Skin of body (tissue), 1 donor: ENCODE measurements at regions not wholly inside any gene's neighbourhood (a gene's known extent, or its start where the extent isn't known, plus 50 kb on each side); places are given as distances from the start of the nearest gene placed in this dataset.

ENCODE experiments used
- DNase-seq: peaks from one replicate; lab custom pipeline; 2025; lab: John Stamatoyannopoulos, UW

- DNase-seq, result no peak
Observed at GRCh38 chr20:55783381-55783780, 221.9 kb downstream of the CBLN4 start.

- DNase-seq, result no peak
Observed at GRCh38 chr20:55782912-55783253, 222.4 kb downstream of the CBLN4 start.

DNA sequence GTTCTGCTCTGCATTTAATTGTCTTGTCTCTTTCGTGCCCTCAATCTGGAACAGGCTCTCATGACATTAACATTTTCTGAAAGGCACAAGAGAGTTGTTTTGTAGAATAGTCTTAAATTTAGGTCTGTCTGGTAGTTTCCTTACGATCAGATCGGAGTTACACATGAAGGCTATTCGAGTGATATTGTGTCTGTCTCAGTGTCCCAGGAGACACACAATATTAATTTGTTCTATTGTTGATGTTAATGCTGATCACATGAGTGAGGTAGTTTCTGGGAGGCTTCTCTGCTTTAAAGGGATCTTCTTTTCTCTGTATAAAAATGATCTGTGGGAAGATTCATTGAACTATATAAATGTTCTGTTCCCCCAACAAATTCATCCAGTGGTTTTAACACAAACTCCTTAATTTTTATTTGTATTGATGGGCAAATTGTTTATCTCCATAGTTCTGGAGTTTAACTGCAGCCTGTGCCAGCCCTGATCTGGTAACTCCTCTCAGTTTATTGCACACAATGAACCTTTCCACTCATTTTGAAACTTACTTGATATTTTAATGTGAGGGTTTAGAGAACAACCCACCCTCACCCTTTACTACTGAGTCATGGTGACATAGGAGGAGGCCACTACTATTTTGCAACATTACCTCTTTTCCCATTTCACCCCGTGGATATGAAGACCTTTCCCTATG lies 223.0 kb downstream of the CBLN4 start:
- no peak for DNase-seq

GRCh38 chr20:55778796-55779195 lies 226.5 kb downstream of the CBLN4 start:
- DNase-seq, result no peak

DNA sequence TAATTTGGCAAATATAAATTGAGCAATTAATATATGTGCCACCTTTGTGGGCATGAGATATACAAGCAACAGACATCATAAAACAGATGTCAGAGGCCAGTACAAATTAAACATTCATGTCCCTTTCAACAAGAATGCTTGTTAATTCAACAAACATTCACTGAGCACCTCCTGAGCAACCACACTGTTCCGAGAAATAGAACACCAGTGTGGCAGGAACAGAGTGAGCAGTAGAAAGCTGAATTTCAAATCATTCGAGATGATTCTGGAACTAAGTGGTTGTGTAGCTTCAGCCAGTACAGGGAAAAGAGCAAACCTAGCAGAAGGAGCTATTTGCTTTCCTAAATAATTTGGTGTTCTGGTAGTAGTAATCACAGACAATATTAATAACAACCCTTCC lies 227.7 kb downstream of the CBLN4 start:
- DNase-seq, result no peak

- DNase-seq, result no peak
Observed at GRCh38 chr20:55776176-55776575, 229.1 kb downstream of the CBLN4 start.

- DNase-seq, result no peak
Observed at GRCh38 chr20:55774628-55775027, 230.7 kb downstream of the CBLN4 start.

DNA sequence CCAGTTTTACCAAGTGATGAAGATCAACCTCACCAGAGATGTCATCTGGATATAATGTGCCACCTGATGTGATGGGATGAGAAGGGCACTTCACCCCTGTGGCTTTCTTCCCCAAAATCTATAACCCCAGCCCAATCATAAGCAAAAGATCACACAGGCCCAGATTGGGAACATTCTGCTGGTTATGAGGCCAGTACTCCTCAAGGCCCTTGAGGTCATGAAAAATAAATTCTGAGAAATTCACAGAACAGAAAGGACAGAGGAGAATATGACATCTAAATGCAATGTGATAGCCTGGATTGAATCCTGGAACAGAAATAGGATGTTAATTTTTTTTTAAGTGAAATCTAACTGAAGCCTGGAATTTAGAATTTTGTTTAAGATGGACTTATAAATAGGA lies 243.5 kb downstream of the CBLN4 start:
- no peak for DNase-seq

GRCh38 chr20:55761100-55761499 lies 244.2 kb downstream of the CBLN4 start:
- DNase-seq, result peak; percentile 46

DNA sequence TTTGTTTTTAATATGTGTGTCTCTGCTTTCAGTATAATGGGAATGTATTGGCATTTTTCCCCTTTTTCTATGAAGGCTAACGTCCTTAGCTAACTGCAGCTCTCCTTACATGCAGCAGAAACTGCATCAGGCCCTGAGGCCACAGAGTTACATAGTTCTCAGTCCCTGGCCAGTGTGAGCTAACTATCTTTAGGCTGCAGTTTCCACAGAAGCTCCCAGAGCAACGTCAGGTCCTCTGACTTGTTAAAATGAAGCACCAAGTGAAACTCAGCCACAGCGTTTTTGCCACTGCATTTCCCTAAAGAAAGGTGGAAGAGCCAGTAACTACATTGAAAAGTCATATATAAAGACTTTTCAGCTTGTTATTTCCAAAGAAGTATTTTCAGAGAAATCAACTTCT lies 244.7 kb downstream of the CBLN4 start:
- DNase-seq, result peak; percentile 31

DNA sequence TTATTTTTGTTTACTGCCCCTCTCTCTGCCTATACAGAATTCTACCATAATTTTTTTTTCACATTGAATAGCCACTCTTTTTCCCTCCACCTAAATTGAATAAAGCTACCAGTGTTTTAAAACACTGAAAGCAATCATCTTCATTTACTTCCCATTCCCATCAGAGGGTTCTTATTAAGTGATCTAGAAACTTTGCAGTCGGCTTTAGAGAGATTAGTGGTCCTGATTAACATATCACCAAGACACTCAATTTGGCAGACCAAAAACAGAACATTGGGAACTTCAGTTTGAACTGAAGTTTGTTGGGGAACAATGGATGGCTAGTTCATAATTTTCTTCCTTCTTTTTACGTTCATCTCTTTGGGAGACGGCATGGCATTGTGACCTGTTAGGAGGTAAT lies 249.5 kb downstream of the CBLN4 start:
- DNase-seq, result no peak

DNA sequence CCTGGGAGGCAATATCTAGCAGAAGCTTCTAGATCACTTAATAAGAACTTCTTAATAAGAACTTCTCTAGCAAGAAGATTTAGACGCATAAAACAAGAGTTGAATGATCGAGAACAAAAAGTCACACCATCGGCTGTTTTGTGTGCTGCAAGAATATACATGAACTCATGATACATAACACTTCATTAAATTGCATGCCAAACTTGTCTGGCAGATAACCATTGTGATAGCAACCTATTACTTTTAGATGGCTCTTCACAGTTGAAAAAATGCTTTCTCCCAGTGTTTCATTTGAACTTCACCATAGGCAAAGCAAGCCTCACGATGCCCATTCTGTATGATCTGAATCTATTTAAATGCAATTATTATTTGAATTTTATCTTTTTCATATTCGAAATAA lies 249.9 kb downstream of the CBLN4 start:
- no peak for DNase-seq

- no peak for DNase-seq
Observed at GRCh38 chr20:55746723-55747122, 258.6 kb downstream of the CBLN4 start.

GRCh38 chr20:55745840-55746239 lies 259.5 kb downstream of the CBLN4 start:
- no peak for DNase-seq

DNA sequence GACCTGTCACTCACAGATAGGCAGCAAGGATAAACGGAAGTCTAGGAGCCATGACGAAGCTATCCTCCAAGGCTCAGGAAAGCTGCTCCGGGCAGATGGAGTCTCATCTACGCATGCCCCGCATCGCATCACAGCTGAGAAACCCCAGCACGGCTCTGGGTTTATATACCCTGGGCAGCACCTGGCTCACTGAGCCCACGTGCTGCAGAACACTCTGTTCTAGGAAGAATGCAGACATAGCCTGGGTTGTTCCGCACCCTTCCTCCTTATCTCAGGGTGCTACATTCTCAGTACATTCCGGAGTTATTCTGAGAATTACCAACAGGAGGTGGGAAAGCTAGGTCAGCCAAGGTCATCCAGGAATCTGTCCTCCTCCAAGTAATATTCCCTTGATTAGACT lies 260.4 kb downstream of the CBLN4 start:
- no peak for DNase-seq

DNA sequence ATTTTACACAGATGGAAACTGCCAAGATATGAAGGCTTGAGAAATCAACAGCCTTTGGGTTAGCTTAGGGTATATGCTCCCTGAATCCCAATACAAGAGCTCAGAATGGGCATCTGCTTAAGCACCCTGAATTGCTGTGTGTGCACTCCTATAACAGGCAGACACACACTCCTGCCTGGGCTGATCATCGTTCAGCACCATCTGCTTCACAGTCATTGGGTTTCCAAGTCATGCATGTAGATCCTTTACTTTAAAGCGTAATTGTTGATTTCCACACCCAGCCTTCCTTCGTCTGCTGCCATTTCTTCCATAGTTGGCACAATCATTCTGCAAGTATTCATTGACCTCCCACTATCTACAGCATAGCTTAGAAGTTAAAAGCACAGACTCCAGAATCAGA lies 263.5 kb downstream of the CBLN4 start:
- no peak for DNase-seq

DNA sequence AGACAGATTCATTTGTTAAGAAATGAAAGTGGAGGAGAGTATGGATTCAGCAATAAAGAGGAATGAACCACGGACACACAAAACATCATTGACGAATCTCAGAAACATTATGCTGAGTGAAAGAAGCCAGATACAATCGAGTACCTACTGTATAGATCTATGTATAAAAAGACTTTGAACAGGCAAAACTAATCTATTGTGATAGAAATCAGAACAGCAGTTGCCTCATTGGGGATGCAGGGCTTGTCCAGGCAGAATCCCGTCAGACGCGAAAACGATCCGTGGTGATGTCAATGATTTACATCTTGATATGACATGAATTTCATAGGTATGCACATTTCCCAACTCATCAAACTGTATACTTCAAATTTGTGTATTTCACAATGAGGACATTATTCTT lies 265.2 kb downstream of the CBLN4 start:
- DNase-seq, result no peak

DNA sequence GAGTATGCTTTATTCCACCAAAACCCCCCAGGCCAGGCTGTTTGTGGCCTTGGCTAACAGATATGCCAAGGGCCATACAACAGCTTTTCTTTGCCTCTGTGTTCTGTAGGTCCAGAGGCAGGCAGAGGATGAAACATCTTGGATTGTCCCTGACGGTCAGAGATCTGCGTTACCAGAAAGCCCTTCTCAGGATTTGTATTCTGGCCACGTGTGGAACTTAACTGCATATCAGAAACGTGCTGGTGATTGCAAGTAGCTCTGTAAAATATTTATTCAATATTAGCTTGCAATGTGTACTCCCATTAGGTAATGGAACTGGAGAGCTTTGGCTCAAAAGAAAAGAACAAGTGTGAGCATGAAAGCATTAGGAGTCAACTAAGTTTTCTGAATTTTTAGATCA lies 275.0 kb downstream of the CBLN4 start:
- no peak for DNase-seq

DNA sequence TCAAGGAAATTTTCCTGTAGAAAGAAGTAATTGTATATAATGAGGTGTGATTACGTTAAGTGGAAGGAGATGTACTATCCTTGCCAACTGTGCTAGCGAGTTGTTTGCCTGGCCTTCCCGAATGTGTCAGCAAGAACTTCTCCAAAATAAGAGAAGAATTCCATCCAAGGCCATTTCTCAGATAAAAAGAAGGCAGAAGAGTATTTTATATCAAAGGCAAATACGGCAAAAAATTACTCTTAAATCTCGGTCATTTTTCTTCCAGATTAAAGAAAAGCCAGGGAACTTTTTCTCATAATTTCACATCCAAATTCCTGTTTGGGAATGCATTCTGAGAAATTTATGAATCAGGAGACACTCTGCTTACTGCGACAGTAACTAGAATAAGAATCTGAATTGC lies 290.6 kb downstream of the CBLN4 start:
- no peak for DNase-seq

DNA sequence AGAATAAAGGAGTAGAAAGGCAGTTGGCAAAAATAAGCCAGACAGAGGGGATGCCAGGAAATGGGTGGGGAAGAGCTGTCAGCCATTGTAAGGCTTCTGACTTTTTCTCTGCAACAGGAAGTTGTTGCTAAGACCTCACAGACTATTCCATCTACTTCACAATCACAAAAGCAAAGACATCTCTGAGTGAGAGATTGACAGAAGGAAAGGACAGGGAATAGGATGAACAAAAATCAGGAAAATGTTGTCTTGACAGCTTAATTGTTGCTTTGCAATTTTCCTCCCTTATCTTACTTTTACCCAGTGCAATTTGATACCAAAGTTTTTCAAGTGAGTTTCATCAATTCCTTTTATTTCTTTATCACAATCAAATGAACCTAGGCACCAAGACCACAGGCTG lies 291.2 kb downstream of the CBLN4 start:
- DNase-seq, result no peak

- no peak for DNase-seq
Observed at GRCh38 chr20:55704458-55704857, 300.9 kb downstream of the CBLN4 start.

GRCh38 chr20:55701467-55701866 lies 303.9 kb downstream of the CBLN4 start:
- DNase-seq, result no peak

DNA sequence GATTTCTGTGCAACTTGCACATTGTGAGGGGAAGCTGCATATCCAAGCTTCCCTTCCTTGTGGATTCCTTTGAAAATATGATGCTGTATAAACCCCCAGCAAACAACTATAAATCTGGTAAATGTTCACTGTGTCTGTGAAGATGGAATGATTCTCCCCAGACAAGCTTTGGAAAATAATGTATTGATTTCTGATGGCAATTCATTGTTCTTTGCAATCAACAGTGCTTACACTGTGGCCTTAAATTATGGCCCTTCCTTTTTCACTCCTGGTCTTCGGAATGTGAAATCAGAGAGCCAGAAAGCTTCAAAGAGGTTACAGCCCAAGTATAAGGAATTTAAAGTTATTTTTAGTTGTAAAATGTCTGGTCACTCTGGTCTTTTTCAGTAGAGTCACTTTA lies 308.8 kb downstream of the CBLN4 start:
- no peak for DNase-seq

- no peak for DNase-seq
Observed at GRCh38 chr20:55693641-55694040, 311.7 kb downstream of the CBLN4 start.
